GM21529 (cell line): ENCODE measurements at regions not wholly inside any gene's neighbourhood (a gene's known extent, or its start where the extent isn't known, plus 50 kb on each side); places are given as distances from the start of the nearest gene placed in this dataset.

Source experiments
- ATAC-seq: cut with Tn5 transposase; IDR thresholded peaks from one replicate; pipeline ENCODE4 v1.9.1; 2021; ENCODE audit not compliant: unreplicated experiment

GRCh38 chr13:91193358-91193757 is 154.1 kb upstream of the MIR17HG start:
- ATAC-seq = no peak

GRCh38 chr13:91195789-91196188 is 151.7 kb upstream of the MIR17HG start:
- ATAC-seq = no peak

DNA sequence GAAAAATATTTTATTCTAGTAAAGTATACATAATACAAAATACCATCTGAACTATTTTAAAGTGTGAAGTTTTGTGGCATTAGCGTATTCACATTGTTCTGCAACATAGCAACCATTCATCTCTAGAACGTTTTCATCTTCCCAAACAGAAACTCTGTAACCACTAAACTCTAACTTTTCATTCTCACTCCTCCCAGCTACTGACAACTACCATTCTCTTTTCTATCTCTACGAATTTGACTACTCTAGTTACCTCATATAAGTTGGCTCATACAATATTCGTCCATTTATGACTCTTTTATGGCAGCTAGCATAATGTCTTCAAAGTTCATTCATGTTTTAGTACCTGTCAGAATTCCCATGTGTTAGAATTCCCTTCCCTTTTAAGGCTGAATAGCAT is 150.5 kb upstream of the MIR17HG start:
- ATAC-seq = peak; percentile 83

- no peak for ATAC-seq
Observed at GRCh38 chr13:91199866-91200265, 147.6 kb upstream of the MIR17HG start.

DNA sequence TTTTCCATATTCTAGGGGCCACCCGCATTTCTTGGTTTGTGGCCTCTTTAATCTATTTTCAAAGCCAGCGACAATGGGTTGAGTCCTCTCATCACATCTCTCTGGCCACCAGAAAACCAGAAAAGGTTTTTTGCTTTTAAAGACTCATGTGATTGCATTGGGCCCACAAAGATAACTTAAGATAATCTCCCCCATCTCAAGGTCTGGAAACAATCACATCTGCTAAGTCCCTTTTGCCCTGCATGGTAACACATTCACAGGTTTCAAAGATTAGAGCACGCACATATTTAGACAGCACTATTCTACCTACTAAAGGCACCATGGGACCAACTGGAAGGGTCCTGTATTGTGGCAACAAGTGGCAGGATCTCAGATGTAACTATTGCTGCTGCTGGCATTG is 147.0 kb upstream of the MIR17HG start:
- ATAC-seq = no peak

DNA sequence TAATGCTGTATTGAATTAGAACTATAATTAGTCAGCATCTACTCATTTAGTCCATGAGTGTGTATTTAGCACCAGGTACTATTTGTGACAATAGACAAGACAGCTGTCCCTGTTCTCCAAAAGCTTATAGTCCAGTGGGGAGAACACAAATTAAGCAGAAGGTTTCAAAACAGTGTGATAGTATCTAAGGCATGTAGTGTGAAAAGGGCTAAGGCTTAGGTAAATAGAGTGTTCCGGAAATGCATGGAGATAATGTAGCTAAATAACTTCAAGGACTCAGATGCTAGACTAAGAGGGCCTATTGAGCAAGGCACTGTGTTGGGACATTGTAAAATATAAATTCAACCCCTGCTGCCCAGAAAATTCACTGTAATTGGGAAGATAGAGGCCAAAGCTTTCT is 144.1 kb upstream of the MIR17HG start:
- no peak for ATAC-seq

DNA sequence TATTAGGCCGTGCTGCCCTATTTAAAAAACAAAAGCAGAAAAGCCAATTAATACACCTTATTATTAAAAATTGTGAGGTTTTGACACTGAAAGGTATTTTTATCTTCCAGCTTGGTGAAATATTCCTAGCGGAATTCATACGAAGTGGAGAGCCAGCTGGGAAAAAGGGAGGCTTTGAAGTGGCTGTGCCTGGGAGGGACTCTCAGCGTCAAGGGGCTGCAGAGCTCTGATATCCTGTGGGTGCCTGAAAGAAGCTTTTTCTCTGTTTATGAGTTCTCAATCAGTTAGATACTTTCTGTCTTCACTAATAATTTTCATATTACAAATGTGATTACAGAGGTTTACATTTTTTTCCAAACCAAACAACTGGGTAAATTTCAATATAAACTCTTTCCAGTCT is 140.2 kb upstream of the MIR17HG start:
- no peak for ATAC-seq

DNA sequence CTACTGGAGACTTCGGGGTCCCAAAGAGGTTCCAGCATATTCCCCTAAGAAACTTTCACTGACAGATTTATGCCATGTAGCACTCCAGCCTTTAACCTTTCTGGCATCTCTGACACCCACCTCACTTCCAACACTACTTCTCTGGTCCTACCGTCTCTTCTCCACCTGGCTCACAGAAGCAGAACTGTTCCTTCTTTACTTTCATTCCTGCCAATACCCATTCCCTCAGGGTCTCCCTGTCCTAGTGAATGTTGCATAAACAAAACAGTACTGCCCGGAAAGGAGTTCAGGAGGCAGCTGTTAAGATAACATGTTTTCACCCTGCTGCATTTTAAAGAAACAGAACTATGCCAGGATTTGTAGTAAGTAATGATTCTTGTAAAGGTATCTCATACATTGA is 136.0 kb upstream of the MIR17HG start:
- ATAC-seq = no peak

DNA sequence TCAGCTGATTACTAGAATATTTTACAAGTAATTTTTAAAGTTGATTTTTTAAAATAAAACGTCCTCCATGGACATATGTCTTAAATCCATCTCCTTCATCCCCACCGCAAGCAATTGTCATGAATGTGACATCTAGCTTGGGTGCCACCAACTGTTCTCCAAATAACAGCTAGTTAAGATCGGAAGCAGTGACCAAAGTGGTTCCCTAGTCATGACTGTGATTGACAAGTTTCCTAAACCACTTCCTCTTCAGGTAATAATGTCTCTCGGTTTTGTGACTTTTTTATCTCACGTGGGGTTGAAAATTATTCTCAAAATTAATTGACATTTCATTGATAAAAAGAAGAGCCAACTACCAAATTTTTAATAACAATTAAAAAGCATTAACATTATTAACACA is 135.3 kb upstream of the MIR17HG start:
- ATAC-seq = no peak

DNA sequence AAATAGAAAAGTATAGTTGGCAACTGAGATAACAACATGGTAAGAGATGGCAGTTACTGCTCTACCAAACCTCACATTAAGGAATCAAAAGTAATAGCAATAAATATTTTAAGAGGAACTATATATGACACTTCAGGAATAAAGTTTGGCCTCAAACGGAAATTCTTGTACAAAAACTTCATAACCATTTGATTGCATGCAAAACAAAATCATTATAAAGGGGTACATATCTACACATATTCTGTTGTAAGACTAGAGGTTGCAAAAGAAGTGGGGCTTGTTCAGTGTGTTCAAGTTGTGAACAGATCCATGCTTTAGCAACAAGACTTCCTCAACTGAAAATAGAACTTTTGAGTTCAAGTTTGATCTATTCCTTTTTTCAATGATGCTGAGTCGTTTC is 133.5 kb upstream of the MIR17HG start:
- ATAC-seq = no peak

DNA sequence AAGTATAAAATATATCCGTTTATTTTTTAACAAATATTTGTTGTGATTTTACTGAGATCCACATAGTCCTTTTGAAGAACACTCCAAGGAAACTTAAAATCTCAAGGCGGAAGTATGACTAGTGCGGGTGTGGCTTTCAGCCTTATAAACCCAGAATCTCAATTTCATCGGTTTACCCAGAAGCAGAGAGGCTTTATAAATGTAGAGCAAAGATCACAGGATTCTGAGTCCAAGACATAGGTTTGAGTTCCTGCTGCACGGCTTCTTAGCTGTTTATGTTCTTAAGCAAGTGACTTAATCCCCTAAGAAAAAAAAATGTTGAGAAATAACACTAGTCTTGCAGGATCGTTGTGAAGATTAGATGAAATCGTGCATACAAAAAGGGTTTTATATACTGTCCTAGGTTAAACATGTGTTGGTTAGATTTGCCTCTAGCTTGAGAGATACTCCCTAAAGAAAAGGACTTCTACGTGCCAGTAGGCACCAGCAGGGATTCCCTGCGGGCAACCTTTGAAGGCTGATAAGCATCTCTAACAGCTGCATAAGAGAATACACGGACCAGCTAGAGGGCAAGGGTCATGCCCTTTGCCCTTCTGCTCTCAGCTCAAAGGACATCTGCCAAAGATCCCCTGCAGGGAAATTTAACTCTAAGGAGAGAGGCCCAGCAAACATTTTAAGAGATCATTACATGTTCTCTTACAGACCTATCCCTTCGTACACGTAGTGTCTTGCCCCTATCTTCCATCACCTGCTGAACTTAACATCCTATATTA is 130.4 kb upstream of the MIR17HG start:
- ATAC-seq = no peak

DNA sequence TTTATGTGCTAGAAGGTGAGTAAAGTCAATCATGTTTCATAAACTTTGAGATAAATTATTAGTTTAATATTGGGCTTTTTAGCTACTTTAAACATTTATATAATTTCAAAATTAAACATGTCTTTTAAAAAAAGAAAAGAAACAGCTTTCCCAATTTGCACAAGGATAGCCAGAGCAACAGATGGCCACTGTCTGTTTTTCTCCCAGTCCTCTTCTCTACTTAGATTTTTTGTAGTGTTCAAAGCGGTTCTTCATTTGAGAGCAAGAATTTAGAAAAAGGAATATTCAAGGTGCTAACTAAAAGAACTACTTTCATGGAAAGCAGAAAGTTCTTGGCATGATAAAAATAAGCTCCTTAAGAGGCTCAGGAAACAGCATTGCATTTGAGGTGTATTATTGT is 128.3 kb upstream of the MIR17HG start:
- no peak for ATAC-seq

DNA sequence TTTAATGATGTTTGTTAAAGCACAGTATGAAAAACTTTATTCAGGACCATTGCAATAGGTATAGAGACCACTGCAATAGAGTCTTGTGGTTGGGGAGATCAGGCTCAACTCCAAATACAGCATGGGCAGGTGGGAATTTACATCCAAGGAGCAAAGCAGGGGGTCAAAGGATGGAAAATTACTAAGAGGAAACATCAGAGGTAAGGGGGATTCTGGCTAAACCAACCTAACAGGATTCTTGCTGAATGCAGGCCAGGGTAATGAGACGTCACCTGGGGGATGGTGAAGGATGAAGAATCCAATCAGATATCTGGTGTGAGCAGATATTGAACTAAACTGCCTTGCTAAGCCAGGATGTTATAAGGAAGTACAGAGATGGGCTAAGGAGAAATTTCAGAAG is 126.6 kb upstream of the MIR17HG start:
- ATAC-seq = no peak

- no peak for ATAC-seq
Observed at GRCh38 chr13:91228108-91228507, 119.4 kb upstream of the MIR17HG start.

- ATAC-seq = no peak
Observed at GRCh38 chr13:91228940-91229339, 118.5 kb upstream of the MIR17HG start.

DNA sequence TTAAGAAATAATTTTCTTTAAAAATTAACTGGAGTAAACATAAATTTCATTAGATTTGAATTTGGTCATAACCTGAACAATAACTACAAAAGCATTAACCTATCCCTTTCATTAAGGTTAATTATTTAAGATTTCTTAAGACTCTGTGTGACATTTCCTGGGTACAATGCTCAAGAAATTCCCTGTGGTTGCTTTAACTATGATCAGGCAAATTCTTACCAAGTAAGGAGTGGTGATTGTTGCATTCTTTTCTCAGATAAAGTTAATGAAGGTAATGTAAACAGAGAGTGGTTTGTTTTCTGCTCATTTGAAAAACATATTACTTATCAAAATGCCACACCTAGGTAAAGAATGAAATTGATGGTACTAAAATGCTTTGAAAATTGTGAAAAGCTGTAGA is 114.8 kb upstream of the MIR17HG start:
- no peak for ATAC-seq

DNA sequence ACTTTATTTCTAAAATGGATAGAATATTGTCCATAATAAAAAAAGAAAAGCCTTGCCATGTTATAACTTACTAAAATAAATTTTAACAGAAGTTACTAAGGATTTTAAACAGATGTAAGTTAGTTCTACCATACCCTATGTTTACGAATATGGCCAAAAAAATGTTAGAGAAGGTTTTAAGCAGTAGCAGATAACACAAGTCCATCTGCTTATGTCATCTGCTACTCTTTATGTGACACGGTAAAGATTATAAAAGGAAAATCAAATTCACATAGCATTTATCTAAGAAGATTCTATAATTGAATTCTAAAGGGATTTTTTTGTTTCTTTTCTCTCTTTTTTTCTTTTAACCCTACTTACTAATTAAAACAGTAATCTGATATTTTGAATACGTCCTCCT is 114.2 kb upstream of the MIR17HG start:
- no peak for ATAC-seq

DNA sequence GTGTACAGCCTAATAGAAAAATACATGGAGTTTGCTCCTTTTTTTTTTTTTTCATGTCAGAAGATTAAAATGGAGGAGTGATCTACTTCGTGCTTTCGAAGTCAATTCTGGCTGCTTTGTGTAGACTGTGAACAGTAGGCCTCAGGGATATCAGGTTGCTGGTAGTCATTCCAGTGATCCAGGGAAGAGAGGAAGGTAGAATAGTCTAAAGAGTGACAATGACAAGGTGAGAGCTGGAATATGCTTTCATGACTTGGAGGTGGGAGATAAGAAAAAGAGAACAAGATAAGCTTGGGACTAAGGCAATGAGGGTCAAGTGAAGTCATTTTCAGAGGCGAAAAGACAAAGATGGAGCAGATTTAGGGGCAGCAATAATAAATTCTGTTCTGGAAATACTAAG is 111.3 kb upstream of the MIR17HG start:
- ATAC-seq = no peak

DNA sequence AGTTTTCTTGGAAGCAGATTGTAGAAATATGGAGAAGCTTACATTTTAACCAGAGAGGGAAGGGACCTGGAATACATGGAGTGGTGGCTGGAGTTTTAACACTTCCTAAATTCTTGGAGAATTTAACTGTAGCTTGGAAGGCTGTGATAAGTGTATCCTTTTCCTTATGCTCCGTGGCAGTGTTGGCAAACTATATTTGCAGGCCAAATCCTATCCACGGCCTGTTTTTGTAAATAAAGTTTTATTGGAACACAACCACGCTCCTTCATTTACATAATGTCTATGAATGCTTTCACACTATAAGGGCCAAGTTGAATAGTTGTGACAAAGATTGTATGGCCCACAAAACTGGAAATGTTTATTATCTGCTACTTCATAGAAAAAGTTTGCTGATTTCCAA is 110.6 kb upstream of the MIR17HG start:
- ATAC-seq = no peak

DNA sequence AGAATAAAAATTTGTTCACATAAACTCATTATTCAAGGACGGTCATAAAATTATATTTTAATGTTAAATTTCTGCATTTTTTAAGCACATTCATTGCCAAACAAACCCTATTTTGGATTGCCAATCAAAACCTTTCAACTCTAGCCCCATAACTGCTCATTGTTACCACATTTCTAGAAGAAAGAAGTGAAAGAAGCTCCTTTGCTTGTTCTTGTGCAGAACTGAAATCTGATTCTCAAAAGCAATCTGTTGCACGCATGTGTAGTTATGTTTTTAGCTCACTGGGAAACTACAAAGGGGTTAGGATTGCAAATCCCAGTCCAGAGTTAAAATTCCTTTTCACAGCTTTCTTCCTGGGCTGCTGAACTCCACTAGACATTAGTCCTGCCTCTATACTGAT is 109.5 kb upstream of the MIR17HG start:
- peak; percentile 59 for ATAC-seq

DNA sequence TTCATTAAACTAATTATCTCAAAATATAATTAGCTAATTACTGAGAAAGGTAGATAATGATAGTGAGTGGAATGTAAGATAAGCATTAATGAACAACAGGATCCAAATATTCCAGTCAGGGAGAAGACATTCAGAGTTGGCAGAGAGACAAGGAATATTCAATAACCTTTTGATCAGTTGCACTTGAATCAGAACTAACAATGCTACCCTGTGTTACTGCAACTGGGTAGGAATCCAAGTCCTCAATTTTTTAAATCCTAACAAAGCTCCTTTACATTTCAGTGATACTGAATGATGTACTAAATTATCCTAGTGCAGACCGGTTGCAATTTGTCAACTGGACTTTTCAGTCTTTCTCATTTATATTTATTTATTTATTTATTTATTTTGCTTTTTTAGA is 107.1 kb upstream of the MIR17HG start:
- no peak for ATAC-seq

DNA sequence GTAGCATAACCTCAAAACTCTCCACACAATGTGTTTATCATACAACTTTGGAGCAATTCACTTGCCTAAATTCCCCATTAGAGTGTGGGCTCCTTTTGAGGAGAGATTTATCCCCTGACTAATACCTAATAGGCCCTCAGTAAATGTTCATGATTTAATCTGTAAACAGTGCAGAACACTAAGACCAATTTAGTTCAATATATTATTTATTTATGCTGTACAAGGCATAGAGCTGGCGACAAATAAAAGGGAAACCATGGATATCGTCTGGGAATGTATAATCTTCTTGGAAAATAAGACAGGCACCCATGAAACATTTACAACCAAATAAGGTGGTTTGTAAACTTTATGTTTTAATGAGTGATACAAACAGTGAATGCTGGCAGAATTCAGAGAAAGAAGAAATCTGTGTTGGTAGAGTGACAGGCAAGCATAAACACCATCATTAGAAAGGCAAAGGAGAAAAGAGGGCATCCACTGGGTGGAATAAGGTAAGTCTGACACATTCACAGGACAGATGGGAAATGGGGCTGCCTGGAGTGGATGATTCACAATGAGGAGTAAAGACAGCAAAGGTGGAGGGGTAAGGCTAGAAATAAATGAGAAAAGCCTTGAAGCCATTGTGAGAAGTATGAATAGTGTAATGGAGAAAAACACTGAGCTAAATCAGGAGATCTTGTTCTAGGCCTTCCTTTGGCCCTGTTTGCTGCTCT is 106.1 kb upstream of the MIR17HG start:
- ATAC-seq = no peak

GRCh38 chr13:91242652-91243051 is 104.8 kb upstream of the MIR17HG start:
- no peak for ATAC-seq
